HG03575 (cell line): ENCODE measurements at regions not wholly inside any gene's neighbourhood (a gene's known extent, or its start where the extent isn't known, plus 50 kb on each side); places are given as distances from the start of the nearest gene placed in this dataset.
"Not testable (repeated sequence)": the region's sequence is repeated elsewhere in the genome, so short reads cannot be mapped to it uniquely, and the experiment has no call there.

ENCODE experiments used
- ATAC-seq: cut with Tn5 transposase; IDR thresholded peaks from one replicate; pipeline ENCODE4 v1.9.1; 2021; ENCODE audit not compliant: unreplicated experiment, insufficient number of reproducible peaks, low FRiP score; ENCODE audit errors: extremely low read depth

GRCh38 chr7:126185959-126186580 is 1066.7 kb downstream of the GRM8 start:
- no peak for ATAC-seq

- ATAC-seq: no peak
These were observed 1072.8 kb downstream of the GRM8 start for GRCh38 chr7:126179916-126180315.

- ATAC-seq: no peak
These were observed 1073.9 kb downstream of the GRM8 start for GRCh38 chr7:126178865-126179264.

GRCh38 chr7:126177782-126178181 is 1075.0 kb downstream of the GRM8 start:
- no peak for ATAC-seq

GRCh38 chr7:126166645-126167044 is 1086.1 kb downstream of the GRM8 start:
- ATAC-seq: no peak

GRCh38 chr7:126163647-126164046 is 1089.1 kb downstream of the GRM8 start:
- no peak for ATAC-seq

- ATAC-seq: no peak
These were observed 1095.3 kb downstream of the GRM8 start for GRCh38 chr7:126157391-126157790.

- no peak for ATAC-seq
These were observed 1102.3 kb downstream of the GRM8 start for GRCh38 chr7:126150278-126150958.

GRCh38 chr7:126140858-126141466 is 1111.8 kb downstream of the GRM8 start:
- no peak for ATAC-seq

- ATAC-seq: no peak
These were observed 1132.8 kb downstream of the GRM8 start for GRCh38 chr7:126119981-126120380.

- no peak for ATAC-seq
These were observed 1149.2 kb downstream of the GRM8 start for GRCh38 chr7:126103582-126103981.

GRCh38 chr7:126083014-126083413 is 1153.4 kb upstream of the POT1 start:
- no peak for ATAC-seq

GRCh38 chr7:126079581-126079980 is 1150.0 kb upstream of the POT1 start:
- no peak for ATAC-seq

- no peak for ATAC-seq
These were observed 1149.5 kb upstream of the POT1 start for GRCh38 chr7:126079151-126079550.

GRCh38 chr7:126065766-126066165 is 1136.1 kb upstream of the POT1 start:
- ATAC-seq: no peak

- no peak for ATAC-seq
These were observed 1128.4 kb upstream of the POT1 start for GRCh38 chr7:126057979-126058378.

GRCh38 chr7:126056613-126057012 is 1127.0 kb upstream of the POT1 start:
- ATAC-seq: not testable (repeated sequence)

- ATAC-seq: no peak
These were observed 1122.6 kb upstream of the POT1 start for GRCh38 chr7:126052229-126052628.

GRCh38 chr7:126044662-126045061 is 1115.0 kb upstream of the POT1 start:
- no peak for ATAC-seq

- no peak for ATAC-seq
These were observed 1111.8 kb upstream of the POT1 start for GRCh38 chr7:126041472-126041871.
